Left kidney (tissue), 1 donor: ENCODE measurements at regions not wholly inside any gene's neighbourhood (a gene's known extent, or its start where the extent isn't known, plus 50 kb on each side); places are given as distances from the start of the nearest gene placed in this dataset.

ENCODE experiments used
- DNase-seq: peaks from one replicate; pipeline ENCODE4 v3.0.0-alpha.2; 2013

- no peak for DNase-seq
Observed at GRCh38 chr6:85396159-85396808, 53.6 kb upstream of the NT5E start.

GRCh38 chr6:85395746-85396145 lies 54.1 kb upstream of the NT5E start:
- DNase-seq: no peak

GRCh38 chr6:85394853-85395538 lies 54.9 kb upstream of the NT5E start:
- DNase-seq: no peak

GRCh38 chr6:85394199-85394598 lies 55.7 kb upstream of the NT5E start:
- DNase-seq: no peak

GRCh38 chr6:85392379-85392778 lies 57.5 kb upstream of the NT5E start:
- no peak for DNase-seq

- no peak for DNase-seq
Observed at GRCh38 chr6:85390775-85391174, 59.1 kb upstream of the NT5E start.

- DNase-seq: no peak
Observed at GRCh38 chr6:85390105-85390728, 59.7 kb upstream of the NT5E start.

- no peak for DNase-seq
Observed at GRCh38 chr6:85389151-85389797, 60.6 kb upstream of the NT5E start.

GRCh38 chr6:85388531-85388930 lies 61.4 kb upstream of the NT5E start:
- no peak for DNase-seq

GRCh38 chr6:85385636-85386315 lies 64.1 kb upstream of the NT5E start:
- DNase-seq: no peak

- DNase-seq: no peak
Observed at GRCh38 chr6:85383042-85383441, 66.8 kb upstream of the NT5E start.

GRCh38 chr6:85382541-85382940 lies 67.3 kb upstream of the NT5E start:
- DNase-seq: no peak

GRCh38 chr6:85372915-85373270 lies 77.0 kb upstream of the NT5E start:
- no peak for DNase-seq

- no peak for DNase-seq
Observed at GRCh38 chr6:85372188-85372914, 77.5 kb upstream of the NT5E start.

GRCh38 chr6:85368631-85369030 lies 81.3 kb upstream of the NT5E start:
- DNase-seq: no peak

- DNase-seq: no peak
Observed at GRCh38 chr6:85364344-85364743, 85.5 kb upstream of the NT5E start.

- no peak for DNase-seq
Observed at GRCh38 chr6:85363870-85364269, 86.0 kb upstream of the NT5E start.

GRCh38 chr6:85362652-85363310 lies 87.1 kb upstream of the NT5E start:
- DNase-seq: no peak

GRCh38 chr6:85361643-85362014 lies 88.3 kb upstream of the NT5E start:
- DNase-seq: no peak

GRCh38 chr6:85360794-85361642 lies 88.9 kb upstream of the NT5E start:
- no peak for DNase-seq
